ENCODE measurements at regions not wholly inside any gene's neighbourhood (a gene's known extent, or its start where the extent isn't known, plus 50 kb on each side); places are given as distances from the start of the nearest gene placed in this dataset.
A peak's percentile ranks its signal among the peaks of the same experiment; 100 is the strongest.
"Not testable (repeated sequence)": the region's sequence is repeated elsewhere in the genome, so short reads cannot be mapped to it uniquely, and the experiment has no call there.

DNA sequence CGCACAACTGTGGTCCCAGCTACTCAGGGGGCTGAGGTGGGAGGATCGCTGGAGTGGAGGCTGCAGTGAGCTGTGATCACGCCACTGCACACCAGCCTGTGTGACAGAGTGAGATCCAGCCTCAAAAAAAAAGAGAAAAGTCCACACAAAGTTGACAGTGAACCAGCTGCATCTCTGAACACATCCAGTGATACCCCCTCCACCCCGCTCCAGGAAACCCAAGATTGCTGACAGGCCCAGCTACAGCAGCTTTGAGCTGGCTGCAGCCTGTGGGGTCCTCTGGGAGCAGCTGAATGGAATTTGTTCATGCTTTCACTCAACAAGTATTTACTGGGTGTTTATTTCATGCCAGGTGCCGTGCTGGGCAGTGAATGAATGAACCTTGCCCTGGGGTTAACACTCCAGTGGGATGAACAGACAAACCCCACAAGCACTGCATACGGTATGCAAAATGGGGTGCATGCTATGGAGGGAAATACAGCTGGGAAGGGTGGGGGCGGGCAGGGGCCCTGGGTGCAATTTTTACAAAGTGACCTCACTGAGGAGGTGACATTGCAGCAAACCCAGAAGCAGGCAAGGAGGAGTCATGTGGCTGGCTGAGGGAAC, 170.9 kb downstream of the GOSR1 start:
- not testable (repeated sequence) for FAIRE-seq; DNase-seq (ENCODE audit: insufficient read length, low spot score)

DNA sequence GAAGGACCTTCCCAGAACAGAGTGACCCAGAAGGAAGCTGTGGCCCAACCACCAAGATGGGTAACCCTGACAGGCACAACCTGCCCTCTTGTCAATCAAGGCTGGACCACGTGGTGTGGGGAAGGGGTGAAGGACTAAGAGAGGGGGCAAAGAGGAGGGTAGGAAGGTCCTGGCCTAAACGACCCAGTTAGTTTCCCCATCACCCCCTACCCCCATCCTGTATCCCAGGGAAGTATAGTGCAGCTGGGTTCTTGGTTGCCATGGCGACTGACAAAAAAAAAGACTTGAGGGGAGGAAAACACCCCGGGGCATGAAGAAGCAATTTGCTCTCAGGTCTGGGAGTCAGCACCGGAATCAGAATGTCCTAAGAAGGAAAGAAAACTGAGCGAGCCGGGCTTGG, 168.7 kb downstream of the GOSR1 start:
- not testable (repeated sequence) for FAIRE-seq; DNase-seq (ENCODE audit: insufficient read length, low spot score)

DNA sequence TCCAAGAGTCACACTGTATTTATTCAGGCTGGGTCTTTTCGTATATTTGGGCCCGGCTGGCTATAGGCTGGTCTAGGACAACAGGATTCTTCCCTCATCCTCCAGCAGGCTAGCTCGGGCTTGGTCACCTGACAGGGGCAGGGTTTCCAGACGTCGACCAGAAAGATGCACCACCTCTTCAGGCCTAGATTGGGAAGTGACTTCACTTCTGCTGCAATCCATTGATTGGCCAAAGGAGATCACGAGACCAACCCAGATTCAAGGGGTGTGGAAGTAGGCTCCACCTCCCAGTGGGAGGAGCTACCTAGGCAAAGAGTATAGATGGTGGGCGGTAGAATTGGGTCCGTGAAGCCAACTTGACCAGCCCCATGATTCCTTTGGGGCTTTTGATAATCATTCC, 167.5 kb downstream of the GOSR1 start:
- not testable (repeated sequence) for FAIRE-seq

DNA sequence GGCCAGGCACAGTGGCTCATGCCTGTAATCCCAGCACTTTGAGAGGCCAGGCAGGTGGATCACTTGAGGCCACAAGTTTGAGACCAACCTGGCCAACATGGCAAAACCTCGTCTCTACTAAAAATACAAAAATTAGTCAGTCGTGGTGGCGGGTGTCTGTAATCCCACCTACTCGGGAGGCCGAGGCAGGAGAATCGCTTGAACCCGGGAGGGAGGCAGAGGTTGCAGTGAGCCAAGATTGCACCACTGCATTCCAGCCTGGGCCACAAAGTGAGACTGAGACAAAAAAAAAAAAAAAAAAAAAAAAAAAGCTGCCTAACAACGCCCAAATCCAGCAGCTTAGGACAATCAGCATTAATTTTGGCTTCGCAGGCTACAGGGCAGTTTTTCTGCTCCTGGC, 167.1 kb downstream of the GOSR1 start:
- not testable (repeated sequence) for DNase-seq (ENCODE audit: insufficient read length, low spot score); FAIRE-seq

More for the DNA sequence above, 167.5 kb downstream of the GOSR1 start:
- not testable (repeated sequence) for DNase-seq (ENCODE audit: insufficient read length, low spot score)

DNA sequence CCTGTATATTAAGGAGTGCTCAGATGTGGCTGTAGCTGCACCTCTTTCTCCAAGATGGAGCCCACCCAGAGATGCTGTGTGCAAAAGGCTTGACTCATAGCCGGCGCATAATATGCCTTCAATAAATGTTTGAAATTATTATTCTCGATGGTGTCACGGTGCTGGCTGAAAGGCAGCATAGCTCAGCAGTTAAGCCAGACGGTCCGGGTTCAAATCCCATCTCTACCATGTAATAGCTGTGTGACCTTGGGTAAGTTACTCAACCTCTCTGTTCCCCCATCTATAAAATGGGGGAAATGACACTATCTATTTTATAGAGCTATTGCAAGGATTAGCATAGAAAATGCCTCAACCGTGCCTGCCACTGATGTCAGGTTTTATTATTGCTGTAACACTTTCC, 164.2 kb downstream of the GOSR1 start:
- not testable (repeated sequence) for DNase-seq (ENCODE audit: insufficient read length, low spot score); FAIRE-seq

DNA sequence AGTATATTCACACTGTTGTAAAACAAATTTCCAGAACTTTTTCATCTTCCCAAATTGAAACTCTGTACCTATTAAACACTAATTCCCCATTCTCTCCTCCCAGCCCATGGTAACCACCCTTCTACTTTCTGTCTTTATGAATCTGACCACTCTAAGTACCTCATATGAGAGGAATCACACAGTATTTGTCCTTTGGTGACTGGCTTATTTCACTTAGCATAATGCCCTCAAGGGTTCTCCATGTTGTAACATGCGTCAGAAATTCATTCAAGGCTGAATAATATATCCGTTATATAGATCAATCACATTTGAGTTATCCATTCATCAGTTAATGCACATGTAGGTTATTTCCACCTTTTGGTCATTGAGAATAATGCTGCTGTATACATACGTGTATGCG, 162.2 kb downstream of the GOSR1 start:
- not testable (repeated sequence) for DNase-seq (ENCODE audit: insufficient read length, low spot score); FAIRE-seq

DNA sequence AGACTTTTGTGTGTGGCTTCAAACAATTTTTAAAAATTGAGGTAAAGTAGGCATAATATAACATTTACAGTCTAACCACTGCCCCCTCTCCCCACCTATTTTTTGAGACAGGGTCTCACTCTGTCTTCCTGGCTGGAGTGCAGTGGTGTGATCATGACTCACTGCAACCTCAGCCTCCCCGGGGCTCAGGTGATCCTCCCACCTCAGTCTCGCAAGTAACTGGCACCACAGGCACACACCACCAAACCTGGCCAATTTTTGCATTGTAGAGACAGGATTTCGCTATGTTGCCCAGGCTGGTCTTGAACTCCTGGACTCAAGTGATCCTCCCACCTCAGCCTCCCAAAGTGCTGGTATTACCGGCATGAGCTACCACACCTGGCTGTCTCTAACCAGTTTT, 161.8 kb downstream of the GOSR1 start:
- DNase-seq (ENCODE audit: insufficient read length, low spot score); FAIRE-seq: not testable (repeated sequence)

DNA sequence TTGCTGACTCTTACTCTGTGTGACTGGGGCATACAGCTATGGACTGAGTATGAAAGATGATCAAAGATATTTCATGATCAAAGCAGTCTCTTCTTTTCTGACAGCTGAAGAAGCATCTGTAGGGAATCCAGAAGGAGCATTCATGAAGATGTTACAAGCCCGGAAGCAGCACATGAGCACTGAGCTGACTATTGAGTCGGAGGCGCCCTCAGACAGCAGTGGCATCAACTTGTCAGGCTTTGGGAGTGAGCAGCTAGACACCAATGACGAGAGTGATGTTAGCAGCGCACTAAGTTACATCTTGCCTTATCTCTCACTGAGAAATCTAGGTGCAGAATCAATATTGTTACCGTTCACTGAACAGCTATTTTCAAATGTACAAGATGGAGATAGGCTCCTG, 154.4 kb downstream of the GOSR1 start:
- not testable (repeated sequence) for DNase-seq (ENCODE audit: insufficient read length, low spot score); FAIRE-seq

DNA sequence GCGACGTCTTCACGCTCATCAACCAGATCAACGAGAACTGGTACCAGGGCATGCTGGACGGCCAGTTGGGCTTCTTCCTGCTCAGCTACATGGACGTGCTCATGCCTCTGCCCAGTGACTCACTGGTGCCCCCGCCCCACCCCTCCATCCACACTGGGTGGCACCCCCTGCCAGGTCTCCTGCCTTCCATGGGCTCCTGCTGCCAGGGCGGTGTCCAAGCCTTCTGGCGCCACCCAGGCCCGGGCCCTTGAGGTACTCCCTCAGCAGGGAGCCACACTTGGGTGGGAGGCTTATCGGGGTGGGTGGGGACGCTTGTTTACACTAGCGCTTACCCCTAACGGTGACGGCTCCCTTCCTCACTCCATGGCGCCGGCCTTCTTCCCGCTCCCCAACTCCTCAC, 148.2 kb downstream of the GOSR1 start:
- DNase-seq (ENCODE audit: insufficient read length, low spot score); FAIRE-seq: not testable (repeated sequence)

DNA sequence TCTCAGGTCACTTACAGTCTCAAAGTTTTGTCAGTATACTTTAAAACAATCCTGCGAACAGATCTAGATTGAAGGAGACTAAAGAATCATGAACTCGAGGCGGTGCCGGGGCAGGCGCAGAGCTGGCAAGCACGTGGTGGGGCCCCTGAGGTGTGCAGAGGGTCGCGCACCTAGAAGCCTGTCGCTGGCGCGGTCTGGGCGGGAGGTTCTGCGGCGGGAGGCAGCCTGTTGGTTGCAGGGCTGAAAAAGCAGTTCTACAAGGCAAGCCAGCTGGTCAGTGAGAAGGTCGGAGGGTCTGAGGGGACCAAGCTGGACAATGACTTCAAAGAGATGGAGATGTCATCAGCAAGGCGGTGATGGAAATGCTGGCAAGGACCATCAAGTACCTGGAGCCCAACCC, 147.0 kb downstream of the GOSR1 start:
- DNase-seq (ENCODE audit: insufficient read length, low spot score); FAIRE-seq: not testable (repeated sequence)

DNA sequence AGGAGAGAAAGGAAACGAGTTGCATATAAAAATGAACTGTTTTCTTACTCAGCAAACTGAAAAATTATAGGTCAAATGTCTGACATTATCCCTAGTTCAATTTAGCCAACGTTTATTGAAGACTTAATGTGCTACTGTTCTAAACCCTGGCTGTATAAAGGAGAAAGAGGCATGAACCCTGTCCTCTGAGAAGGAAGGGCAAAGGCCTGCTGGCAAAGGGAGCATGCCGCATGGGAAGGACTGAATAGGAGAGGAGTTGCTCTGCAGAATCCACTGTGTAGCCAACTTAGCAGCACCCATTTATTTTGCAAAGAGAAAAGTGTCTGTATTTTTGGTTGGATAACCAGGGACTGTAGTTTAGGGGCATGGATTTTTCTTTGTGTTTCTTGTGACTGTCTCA, 132.5 kb downstream of the GOSR1 start:
- not testable (repeated sequence) for FAIRE-seq; DNase-seq (ENCODE audit: insufficient read length, low spot score)

DNA sequence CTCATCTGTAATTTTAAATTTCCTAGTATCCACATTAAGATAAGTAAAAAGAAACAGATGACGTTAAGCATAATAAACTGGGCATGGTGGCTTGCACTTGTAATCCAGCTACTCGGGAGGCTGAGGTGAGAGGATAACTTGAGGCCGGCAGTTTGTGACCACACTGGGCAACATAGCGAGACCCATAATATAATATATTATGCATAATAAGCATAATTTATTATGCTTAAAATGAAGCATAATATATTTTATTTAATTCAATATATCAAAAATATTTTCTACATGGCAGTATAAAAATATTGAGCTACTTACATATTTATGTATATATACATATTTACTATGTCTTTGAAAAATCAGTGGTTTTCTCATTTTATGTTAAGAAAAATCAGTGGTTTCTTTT, 128.3 kb downstream of the GOSR1 start:
- FAIRE-seq (no peak), DNase-seq (ENCODE audit: insufficient read length, low spot score) (no peak)

DNA sequence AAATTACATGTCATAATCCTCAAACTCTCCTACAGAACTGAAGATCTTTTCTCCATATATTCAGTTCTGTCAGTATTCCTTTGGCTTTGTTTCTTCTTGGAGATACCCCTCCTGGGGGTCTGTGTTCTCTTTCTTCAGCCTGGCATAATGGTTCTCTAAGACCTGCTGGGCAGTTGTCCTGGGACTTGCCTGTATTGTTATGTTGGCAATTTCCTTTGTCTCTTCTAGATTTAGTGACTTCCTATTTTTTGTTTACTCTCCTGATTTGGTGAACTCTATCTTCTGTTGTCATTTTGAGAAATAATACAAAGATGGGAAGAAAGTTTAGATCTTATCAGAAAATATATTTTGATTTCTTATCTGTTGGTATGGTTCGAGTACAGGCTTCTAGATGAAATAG, 127.8 kb downstream of the GOSR1 start:
- FAIRE-seq = no peak
- no peak for DNase-seq (ENCODE audit: insufficient read length, low spot score)

DNA sequence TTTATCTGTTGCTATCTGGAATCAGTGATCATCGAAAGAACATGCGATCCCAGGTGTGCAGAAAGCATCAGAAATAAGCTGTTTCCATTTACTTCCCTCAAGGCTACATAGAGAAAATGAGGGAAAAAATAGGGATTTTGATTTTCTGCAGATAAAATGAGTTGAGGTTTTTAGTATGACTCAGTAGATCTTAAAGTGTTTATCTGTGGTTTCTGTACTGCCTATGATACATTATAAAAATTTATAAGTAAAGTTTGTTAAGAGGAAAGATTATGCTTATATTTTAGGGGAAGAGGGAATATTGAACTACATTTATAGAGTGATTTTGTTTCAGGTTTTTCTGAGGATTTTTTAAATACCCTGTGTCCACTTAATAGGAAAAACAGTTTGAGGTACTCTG, 125.2 kb downstream of the GOSR1 start:
- DNase-seq (ENCODE audit: insufficient read length, low spot score); FAIRE-seq: not testable (repeated sequence)

DNA sequence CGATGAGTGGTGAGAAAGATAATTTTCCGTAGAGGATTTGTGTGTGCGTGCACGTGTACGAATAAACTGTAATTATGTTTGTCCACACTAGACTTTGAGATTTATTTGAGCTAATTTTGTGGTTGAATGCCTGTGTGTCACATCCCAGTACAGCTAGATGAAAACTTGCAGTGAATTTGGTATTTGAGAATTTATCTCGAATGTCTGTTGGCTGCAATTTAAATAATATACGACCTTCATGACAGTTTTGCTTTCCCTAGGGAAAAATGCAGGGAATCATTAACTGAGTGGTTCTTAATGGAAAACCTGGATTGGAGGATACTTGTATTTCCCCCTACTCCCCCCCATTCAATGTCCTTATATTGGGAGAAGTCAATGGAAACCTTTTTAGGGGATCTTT, 124.8 kb downstream of the GOSR1 start:
- peak; percentile 47 for FAIRE-seq
- DNase-seq (ENCODE audit: insufficient read length, low spot score) = not testable (repeated sequence)

DNA sequence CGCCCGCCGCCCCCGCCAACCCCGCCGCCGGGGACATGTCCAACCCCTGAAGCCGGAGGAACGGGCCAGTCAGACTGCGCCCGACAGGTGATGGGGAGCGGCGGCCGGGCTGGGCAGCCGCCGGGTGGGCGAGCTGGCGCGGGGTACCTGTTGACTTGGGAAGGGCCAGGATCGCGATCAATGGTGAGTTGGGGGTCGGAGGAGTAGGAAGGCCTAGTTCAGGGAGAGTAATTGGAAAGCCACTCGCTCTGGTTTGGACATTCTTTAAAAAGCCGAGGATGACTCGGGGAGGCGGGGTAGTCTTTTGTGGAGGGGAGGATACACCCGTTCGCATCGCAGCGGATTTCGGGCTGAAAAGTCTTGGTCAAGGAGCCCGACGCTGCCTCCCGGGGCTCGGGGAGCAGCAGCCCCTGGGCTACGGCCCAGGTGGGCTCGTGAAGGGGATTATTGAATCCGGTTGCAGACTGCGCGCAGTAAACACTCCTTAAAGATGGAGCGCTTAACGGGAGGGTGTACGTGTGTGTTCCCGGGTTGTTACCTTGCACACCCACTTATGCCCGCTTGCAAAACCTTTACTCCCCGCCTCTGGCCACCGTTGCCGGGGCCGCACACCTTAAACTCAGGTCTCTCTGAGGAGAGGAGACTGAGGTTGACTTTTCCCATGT, 123.8 kb downstream of the GOSR1 start:
- FAIRE-seq (peak; percentile 56), DNase-seq (ENCODE audit: insufficient read length, low spot score) (no peak)

DNA sequence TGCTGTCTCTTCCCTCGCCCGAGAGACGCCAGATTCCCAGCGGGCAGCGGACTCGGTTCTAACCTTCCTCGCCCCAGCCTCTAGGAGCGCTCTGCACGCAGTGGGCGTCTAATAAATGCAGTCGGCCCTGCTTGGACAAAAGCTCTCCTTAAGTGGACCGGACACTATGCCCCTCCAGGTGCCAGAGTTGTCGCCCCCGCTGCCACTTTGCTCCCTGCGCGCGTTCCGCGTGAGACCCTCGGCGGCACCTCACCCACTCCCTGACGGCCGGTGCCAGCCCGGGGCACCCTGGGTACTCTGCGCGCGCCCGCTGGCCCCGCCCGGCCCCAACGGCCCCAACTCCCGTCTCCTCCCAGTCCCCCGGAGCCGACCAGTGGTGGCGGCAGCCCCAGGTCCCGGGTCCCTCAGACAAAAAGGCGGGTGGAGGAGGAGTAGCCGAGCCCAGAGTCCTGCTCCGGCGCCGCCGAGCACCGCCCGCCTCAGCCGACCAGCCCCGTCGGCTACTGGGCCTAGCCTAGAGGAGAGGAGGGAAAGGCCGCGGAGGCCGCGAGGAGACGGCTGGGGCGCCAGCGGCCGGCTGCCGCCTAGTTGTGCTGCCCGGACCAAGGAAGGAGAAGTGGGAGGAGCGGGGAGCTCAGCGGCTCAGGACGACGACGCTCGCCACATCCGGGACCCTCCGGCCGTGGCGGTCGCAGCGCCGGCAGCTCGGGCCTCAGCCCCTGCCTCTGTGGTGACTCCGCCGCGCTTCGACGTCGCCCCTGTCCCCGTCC, 123.0 kb downstream of the GOSR1 start:
- FAIRE-seq = no peak
- peak; percentile 76 for DNase-seq (ENCODE audit: insufficient read length, low spot score)

DNA sequence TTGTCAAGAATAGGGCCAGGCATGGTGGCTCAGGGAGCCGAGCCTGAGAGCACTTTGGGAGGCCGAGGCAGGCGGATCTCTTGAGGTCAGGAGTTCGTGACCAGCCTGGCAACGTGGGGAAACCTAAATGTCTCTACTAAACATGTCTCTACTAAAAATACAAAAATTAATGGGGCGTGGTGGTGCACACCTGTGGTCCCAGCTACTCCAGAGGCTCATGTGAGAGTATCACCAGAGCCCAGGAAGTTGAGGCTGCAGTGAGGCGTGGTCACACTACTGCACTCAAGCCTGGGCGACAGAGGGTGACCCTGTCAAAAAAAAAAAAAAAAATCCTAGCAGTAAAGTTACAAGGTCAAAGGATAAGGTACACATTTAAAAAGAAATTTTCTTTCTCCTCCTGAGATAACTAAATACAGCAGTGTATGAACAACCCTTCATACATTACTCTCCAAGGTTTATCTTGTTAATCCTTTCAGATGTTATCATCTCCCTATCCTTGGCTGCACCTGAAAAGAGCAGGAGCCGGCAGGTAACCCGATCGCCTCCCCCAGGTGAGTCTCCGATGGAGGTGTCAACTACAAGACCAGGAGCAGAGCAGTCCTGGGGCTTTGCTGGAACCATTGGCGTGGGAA, 122.3 kb downstream of the GOSR1 start:
- FAIRE-seq (no peak), DNase-seq (ENCODE audit: insufficient read length, low spot score) (no peak)

DNA sequence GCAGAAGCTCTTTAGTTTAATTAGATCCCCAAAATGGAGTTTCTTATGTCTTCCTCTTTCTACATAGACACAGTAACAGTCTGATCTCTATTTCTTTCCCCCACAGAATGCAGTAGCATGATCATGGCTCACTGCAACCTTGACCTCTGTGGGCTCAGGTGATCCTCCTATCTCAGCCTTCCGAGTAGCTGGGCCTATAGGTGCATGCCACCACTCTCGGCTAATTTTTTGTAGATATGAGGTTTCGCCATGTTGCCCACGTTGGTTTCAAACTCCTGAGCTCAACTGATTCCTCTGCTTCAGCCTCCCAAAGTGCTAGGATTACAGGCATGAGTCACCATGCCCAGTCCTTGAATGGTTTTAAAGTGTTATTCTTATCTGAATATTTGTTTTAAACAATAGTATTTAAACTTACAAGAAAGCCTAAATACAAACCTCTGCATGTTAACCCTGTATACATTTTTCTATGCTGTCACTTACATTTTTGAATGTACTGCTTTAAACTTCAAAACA, 120.6 kb downstream of the GOSR1 start:
- FAIRE-seq = no peak
- no peak for DNase-seq (ENCODE audit: insufficient read length, low spot score)

DNA sequence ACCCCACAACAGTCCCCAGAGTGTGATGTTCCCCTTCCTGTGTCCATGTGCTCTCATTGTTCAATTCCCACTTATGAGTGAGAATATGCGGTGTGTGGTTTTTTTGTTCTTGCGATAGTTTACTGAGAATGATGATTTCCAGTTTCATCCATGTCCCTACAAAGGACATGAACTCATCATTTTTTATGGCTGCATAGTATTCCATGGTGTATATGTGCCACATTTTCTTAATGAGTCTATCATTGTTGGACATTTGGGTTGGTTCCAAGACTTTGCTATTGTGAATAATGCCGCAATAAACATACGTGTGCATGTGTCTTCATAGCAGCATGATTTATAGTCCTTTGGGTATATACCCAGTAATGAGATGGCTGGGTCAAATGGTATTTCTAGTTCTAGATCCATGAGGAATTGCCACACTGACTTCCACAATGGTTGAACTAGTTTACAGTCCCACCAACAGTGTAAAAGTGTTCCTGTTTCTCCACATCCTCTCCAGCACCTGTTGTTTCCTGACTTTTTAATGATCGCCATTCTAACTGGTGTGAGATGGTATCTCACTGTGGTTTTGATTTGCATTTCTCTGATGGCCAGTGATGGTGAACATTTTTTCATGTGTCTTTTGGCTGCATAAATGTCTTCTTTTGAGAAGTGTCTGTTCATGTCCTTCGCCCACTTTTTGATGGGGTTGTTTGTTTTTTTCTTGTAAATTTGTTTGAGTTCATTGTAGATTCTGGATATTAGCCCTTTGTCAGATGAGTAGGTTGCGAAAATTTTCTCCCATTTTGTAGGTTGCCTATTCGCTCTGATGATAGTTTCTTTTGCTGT, 120.0 kb downstream of the GOSR1 start:
- not testable (repeated sequence) for DNase-seq (ENCODE audit: insufficient read length, low spot score); FAIRE-seq
